Endothelial cell of umbilical vein (primary cell): ENCODE measurements at regions not wholly inside any gene's neighbourhood (a gene's known extent, or its start where the extent isn't known, plus 50 kb on each side); places are given as distances from the start of the nearest gene placed in this dataset.

ENCODE experiments used
- BruUV-seq: library from RNA; stranded (reverse); fragments of 400-500 nt; replicated peaks from 2 replicates; lab custom pipeline; 2021; lab: Mats Ljungman, UMichigan
- CTCF ChIA-PET: fragments of 300-600, 350-600 bp; sonication (Branson Sonifier 250); formaldehyde crosslinking; loops from one replicate; lab custom pipeline; 2021; ENCODE audit warnings: antibody characterized with exemption, inconsistent platforms; lab: Charles Lee
- POLR2A ChIA-PET: fragments of 300-600, 350-600 bp; sonication (Branson Sonifier 250); formaldehyde crosslinking; loops from one replicate; lab custom pipeline; 2021; ENCODE audit warnings: antibody characterized with exemption, inconsistent platforms; lab: Charles Lee
- DNase-seq: peaks from one replicate; pipeline ENCODE4 v3.0.0-alpha.2; 2011; ENCODE audit warnings: low read depth, low spot score
- FAIRE-seq: peaks from 2 replicates; lab custom pipeline; 2011; peaks lifted over from hg19 to GRCh38; lab: Jason Lieb, UNC
- H2AFZ ChIP-seq: 2 replicates; pipeline ENCODE4 v1.6.0; 2012; ENCODE audit warnings: low read depth, low read length, control low read depth, inconsistent platforms
- H3K27ac ChIP-seq: 2 replicates; pipeline ENCODE4 v1.5.1; 2011; ENCODE audit warnings: low read depth, mild to moderate bottlenecking, control low read depth, low read length, moderate library complexity; ENCODE audit not compliant: insufficient read depth
- H3K27me3 ChIP-seq, 2 experiments: 2 replicates each; pipeline versions ENCODE4 v1.6.0 to v1.6.1; 2011; ENCODE audit warnings: low read length in 2 of 2, mixed read lengths in 1 of 2; ENCODE audit not compliant: control insufficient read depth in 2 of 2, insufficient read depth in 2 of 2
- H3K36me3 ChIP-seq, 2 experiments: 2 replicates in 1 of 2; 3 replicates in 1 of 2; pipeline ENCODE4 v1.5.1; 2011; ENCODE audit warnings: low read length in 2 of 2, mild to moderate bottlenecking in 1 of 2, moderate library complexity in 1 of 2; ENCODE audit not compliant: control insufficient read depth in 2 of 2, insufficient read depth in 2 of 2; ENCODE audit errors: extremely low read depth in 1 of 2
- H3K4me1 ChIP-seq: 3 replicates; pipeline ENCODE4 v1.5.1; 2011; ENCODE audit warnings: mild to moderate bottlenecking, low read length; ENCODE audit not compliant: control insufficient read depth, insufficient read depth; ENCODE audit errors: extremely low read depth
- H3K4me2 ChIP-seq: 2 replicates; pipeline ENCODE4 v1.6.1; 2011; ENCODE audit warnings: low read length, control low read depth, mixed read lengths; ENCODE audit not compliant: insufficient read depth
- H3K4me3 ChIP-seq, 3 experiments: fragments of 200-600 bp in 1 of 3; sonication (generic), shearing (Covaris generic) in 1 of 3; replicated peaks in 1 of 3; 2 replicates each; pipeline ENCODE4 v1.5.1; 2011 to 2016; ENCODE audit warnings: control low read depth in 3 of 3, low read length in 3 of 3, mild to moderate bottlenecking in 2 of 3, inconsistent platforms in 1 of 3, low read depth in 1 of 3, moderate library complexity in 1 of 3; ENCODE audit not compliant: insufficient read depth in 1 of 3
- H3K79me2 ChIP-seq: 2 replicates; pipeline ENCODE4 v1.6.0; 2012; ENCODE audit warnings: low read length, inconsistent platforms; ENCODE audit not compliant: control insufficient read depth, insufficient read depth
- H3K9ac ChIP-seq: replicated peaks from 2 replicates; pipeline ENCODE3; 2011; ENCODE audit warnings: low read length, control low read depth; ENCODE audit not compliant: insufficient read depth; ENCODE audit errors: extremely low read depth
- H3K9me1 ChIP-seq: replicated peaks from 3 replicates; pipeline ENCODE4 v1.6.0; 2011; ENCODE audit warnings: mild to moderate bottlenecking, low read length; ENCODE audit not compliant: control insufficient read depth, insufficient read depth; ENCODE audit errors: extremely low read depth
- H3K9me3 ChIP-seq: replicated peaks from 2 replicates; pipeline ENCODE4 v1.5.1; 2012; ENCODE audit warnings: low read length, inconsistent platforms; ENCODE audit not compliant: control insufficient read depth, insufficient read depth
- H4K20me1 ChIP-seq: replicated peaks from 2 replicates; pipeline ENCODE3; 2011; ENCODE audit warnings: mild to moderate bottlenecking, low read length; ENCODE audit not compliant: control insufficient read depth, insufficient read depth; ENCODE audit errors: extremely low read depth
- EZH2 ChIP-seq: IDR thresholded peaks from 2 replicates; pipeline ENCODE4 v1.6.1; 2012; ENCODE audit warnings: borderline replicate concordance, low read depth, mild to moderate bottlenecking, moderate library complexity, low read length, inconsistent platforms; ENCODE audit not compliant: severe bottlenecking
- FOS ChIP-seq: IDR thresholded peaks from 2 replicates; pipeline ENCODE4 v1.6.1; 2011; ENCODE audit warnings: mild to moderate bottlenecking, low read length, moderate library complexity, borderline replicate concordance; ENCODE audit not compliant: insufficient read depth
- GATA2 ChIP-seq: IDR thresholded peaks from 2 replicates; pipeline ENCODE4 v1.7.0; 2011; ENCODE audit warnings: low read depth, mild to moderate bottlenecking, moderate library complexity, mixed read lengths, low read length; ENCODE audit not compliant: insufficient read length, insufficient read depth
- JUN ChIP-seq: IDR thresholded peaks from 2 replicates; pipeline ENCODE4 v1.6.1; 2011; ENCODE audit warnings: borderline replicate concordance, low read depth; ENCODE audit not compliant: insufficient read length, insufficient read depth
- MAX ChIP-seq: IDR thresholded peaks from 2 replicates; pipeline ENCODE4 v1.6.1; 2011; ENCODE audit not compliant: insufficient read depth, insufficient read length
- MYC ChIP-seq: IDR thresholded peaks from one replicate; pipeline ENCODE4 v1.6.1; 2011; ENCODE audit warnings: mild to moderate bottlenecking, low read depth, low read length
- POLR2A ChIP-seq: IDR thresholded peaks from 2 replicates; pipeline ENCODE4 v1.6.1; 2012; ENCODE audit warnings: low read depth, mild to moderate bottlenecking, control low read depth, low read length
- POLR2AphosphoS5 ChIP-seq: IDR thresholded peaks from 2 replicates; pipeline ENCODE4 v1.6.1; 2012; ENCODE audit warnings: low read depth, mild to moderate bottlenecking, control low read depth, low read length, moderate library complexity; ENCODE audit not compliant: insufficient read depth
- dilution Hi-C: fragments of 300-500 bp; cut with MboI; formaldehyde crosslinking; loops from one replicate; pipeline ENCODE4 v1.15.0; 2019; ENCODE audit warnings: low sequenced_read_pairs; ENCODE audit not compliant: extremely low pct_ligation_motif_present
- intact Hi-C: fragments of 100-400 bp; cut with micrococcal nuclease; formaldehyde crosslinking; loops from one replicate; pipeline ENCODE4 v1.10.0; 2022
- TF ChIP-seq, protein P1 (sequence below), 2 donors: IDR thresholded peaks; 1 replicate in 1 of 2; 2 replicates in 1 of 2; pipeline ENCODE4 v1.5.1; 2011; ENCODE audit warnings: low read length in 2 of 2, mild to moderate bottlenecking in 2 of 2, moderate library complexity in 2 of 2, control low read depth in 1 of 2, inconsistent platforms in 1 of 2, low read depth in 1 of 2; ENCODE audit not compliant: insufficient read depth in 1 of 2; ENCODE audit errors: extremely low read depth in 1 of 2

GRCh38 chr14:53792909-53793308 lies 163.7 kb downstream of the BMP4 start:
- Histone ChIP-seq H3K9ac (no peak overlapping the region), H3K27ac (no peak overlapping the region), H4K20me1 (no peaks in the 10 kb centered on the region), H3K9me1 (no peaks in the 10 kb centered on the region), H3K27me3 (no peaks in the 10 kb centered on the region), H3K79me2 (no peaks in the 10 kb centered on the region), H3K4me2 (no peak overlapping the region), H3K9me3 (no peaks in the 10 kb centered on the region), H3K4me1 (no peaks in the 10 kb centered on the region), H3K4me3 (no peak overlapping the region), H3K36me3 (no peaks in the 10 kb centered on the region), H2AFZ (no peak overlapping the region)
- ChIA-PET CTCF (interaction anchor here (1.1 to 1.4 kb wide), 2 partner anchors 31 to 78 kb away, joined by 4 to 5 read pairs; no protein-coding TSS in a partner anchor), POLR2A (no interaction called here)
- DNase-seq = no peak
- no TSS peak for BruUV-seq
- dilution Hi-C loops (no loop called here), intact Hi-C loops (no loop called here)
- TF ChIP-seq MYC = no peak
- TF ChIP-seq POLR2AphosphoS5 = no peak
- no peak for TF ChIP-seq MAX
- TF ChIP-seq EZH2 = no peak
- TF ChIP-seq JUN = no peak
- no peak for TF ChIP-seq FOS
- no peak for TF ChIP-seq POLR2A
- TF ChIP-seq GATA2 = no peak
- TF ChIP-seq, protein P1, sequence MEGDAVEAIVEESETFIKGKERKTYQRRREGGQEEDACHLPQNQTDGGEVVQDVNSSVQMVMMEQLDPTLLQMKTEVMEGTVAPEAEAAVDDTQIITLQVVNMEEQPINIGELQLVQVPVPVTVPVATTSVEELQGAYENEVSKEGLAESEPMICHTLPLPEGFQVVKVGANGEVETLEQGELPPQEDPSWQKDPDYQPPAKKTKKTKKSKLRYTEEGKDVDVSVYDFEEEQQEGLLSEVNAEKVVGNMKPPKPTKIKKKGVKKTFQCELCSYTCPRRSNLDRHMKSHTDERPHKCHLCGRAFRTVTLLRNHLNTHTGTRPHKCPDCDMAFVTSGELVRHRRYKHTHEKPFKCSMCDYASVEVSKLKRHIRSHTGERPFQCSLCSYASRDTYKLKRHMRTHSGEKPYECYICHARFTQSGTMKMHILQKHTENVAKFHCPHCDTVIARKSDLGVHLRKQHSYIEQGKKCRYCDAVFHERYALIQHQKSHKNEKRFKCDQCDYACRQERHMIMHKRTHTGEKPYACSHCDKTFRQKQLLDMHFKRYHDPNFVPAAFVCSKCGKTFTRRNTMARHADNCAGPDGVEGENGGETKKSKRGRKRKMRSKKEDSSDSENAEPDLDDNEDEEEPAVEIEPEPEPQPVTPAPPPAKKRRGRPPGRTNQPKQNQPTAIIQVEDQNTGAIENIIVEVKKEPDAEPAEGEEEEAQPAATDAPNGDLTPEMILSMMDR (IDR thresholded peaks at IDR 0.05; ENCODE audit: extremely low read depth in 1 of 2, insufficient read depth in 1 of 2, low read depth in 1 of 2, low read length in 2 of 2) = no peak
- FAIRE-seq = no peak
